K562 (cell line): ENCODE measurements at regions not wholly inside any gene's neighbourhood (a gene's known extent, or its start where the extent isn't known, plus 50 kb on each side); places are given as distances from the start of the nearest gene placed in this dataset.

ENCODE experiments used
- ATAC-seq: fragments of 200-7000 bp; cut with Tn5 transposase; 3 replicates; pipeline ENCODE4 v1.9.1; 2020; ENCODE audit warnings: moderate library complexity
- BruUV-seq: library from RNA; stranded (reverse); fragments of 400-500 nt; replicated peaks from 2 replicates; lab custom pipeline; 2021; lab: Mats Ljungman, UMichigan
- CTCF ChIA-PET: fragments of 300-600 bp; formaldehyde crosslinking; extraction: SDS; loops from one replicate; lab custom pipeline; 2021; ENCODE audit warnings: low intra/inter-chr PET ratio; lab: Yijun Ruan, JAX
- POLR2A ChIA-PET: fragments of 300-600, 350-650 bp; sonication (Branson Sonifier 250); formaldehyde crosslinking; extraction: SDS; loops from one replicate; lab custom pipeline; 2021; ENCODE audit warnings: antibody characterized with exemption, inconsistent platforms; lab: Yijun Ruan, JAX
- DNase-seq, 4 experiments: peaks; one replicate each; pipeline versions ENCODE4 v3.0.0 to v3.0.0-alpha.2; 2011 to 2018; ENCODE audit warnings: low spot score in 3 of 4, mixed read lengths in 3 of 4; ENCODE audit errors: extremely low read depth in 1 of 4
- FAIRE-seq: peaks from 2 replicates; lab custom pipeline; 2011; peaks lifted over from hg19 to GRCh38; lab: Jason Lieb, UNC
- H2AFZ ChIP-seq: 2 replicates; pipeline ENCODE4 v1.6.0; 2011; ENCODE audit warnings: low read depth, low read length, control low read depth, inconsistent platforms
- H3K27ac ChIP-seq: fragments of 200-600 bp; 3 replicates; pipeline ENCODE4 v1.8.0; 2011; ENCODE audit warnings: low read depth, mild to moderate bottlenecking, control low read depth, inconsistent platforms, low read length, moderate library complexity, mixed read lengths; ENCODE audit errors: extremely low read depth
- H3K27me3 ChIP-seq, 2 experiments: fragments of 300-600 bp in 1 of 2; 2 replicates in 1 of 2; 3 replicates in 1 of 2; pipeline versions ENCODE4 v1.6.0 to v1.8.0; 2011; ENCODE audit warnings: inconsistent platforms in 2 of 2, low read length in 2 of 2, mild to moderate bottlenecking in 1 of 2, mixed read lengths in 1 of 2, moderate library complexity in 1 of 2; ENCODE audit not compliant: control insufficient read depth in 2 of 2, insufficient read depth in 2 of 2
- H3K36me3 ChIP-seq: fragments of 300-600 bp; 3 replicates; pipeline ENCODE4 v1.8.0; 2011; ENCODE audit warnings: mild to moderate bottlenecking, low read length, inconsistent platforms; ENCODE audit not compliant: control insufficient read depth, insufficient read depth
- H3K4me1 ChIP-seq, 2 experiments: fragments of 200-600 bp in 1 of 2; replicated peaks in 1 of 2; 2 replicates in 1 of 2; 3 replicates in 1 of 2; pipeline versions ENCODE4 v1.5.1 to v1.8.0; 2011; ENCODE audit warnings: inconsistent platforms in 2 of 2, low read length in 2 of 2, mild to moderate bottlenecking in 1 of 2, mixed read lengths in 1 of 2, moderate library complexity in 1 of 2; ENCODE audit not compliant: control insufficient read depth in 2 of 2, insufficient read depth in 2 of 2
- H3K4me2 ChIP-seq: 2 replicates; pipeline ENCODE4 v1.6.1; 2011; ENCODE audit warnings: low read length, control low read depth, inconsistent platforms, mixed read lengths; ENCODE audit not compliant: insufficient read depth
- H3K4me3 ChIP-seq: fragments of 200-600 bp; sonication (generic), shearing (Covaris generic); 2 replicates; pipeline ENCODE4 v1.5.1; 2016; ENCODE audit warnings: control low read depth, inconsistent platforms
- H3K79me2 ChIP-seq: fragments of 200-600 bp; 3 replicates; pipeline ENCODE4 v1.8.0; 2011; ENCODE audit warnings: low read length, inconsistent platforms; ENCODE audit not compliant: control insufficient read depth, insufficient read depth
- H3K9ac ChIP-seq, 2 experiments: 2 replicates each; pipeline versions ENCODE4 v1.6.0 to v1.6.1; 2011; ENCODE audit warnings: low read depth in 2 of 2, low read length in 2 of 2, control low read depth in 1 of 2, inconsistent platforms in 1 of 2, mild to moderate bottlenecking in 1 of 2, mixed read lengths in 1 of 2; ENCODE audit not compliant: insufficient read depth in 1 of 2
- H3K9me1 ChIP-seq: one replicate; pipeline ENCODE4 v1.6.0; 2011; ENCODE audit warnings: inconsistent platforms, mild to moderate bottlenecking, low read length, moderate library complexity; ENCODE audit not compliant: control insufficient read depth, insufficient read depth
- H3K9me3 ChIP-seq: replicated peaks from 2 replicates; pipeline ENCODE4 v1.5.1; 2011; ENCODE audit warnings: low read depth, low read length, inconsistent platforms; ENCODE audit not compliant: control insufficient read depth, insufficient read depth
- H4K20me1 ChIP-seq: replicated peaks from 2 replicates; pipeline ENCODE4 v1.6.1; 2011; ENCODE audit warnings: low read length, inconsistent platforms, mixed read lengths; ENCODE audit not compliant: control insufficient read depth, insufficient read depth
- C11orf30 ChIP-seq: fragments of 450-650 bp; IDR thresholded peaks from 2 replicates; pipeline ENCODE4 v1.6.1; 2016; ENCODE audit warnings: low read depth, mild to moderate bottlenecking
- CBX2 ChIP-seq: fragments of 200-600 bp; sonication (generic); IDR thresholded peaks from one replicate; pipeline ENCODE4 v1.6.1; 2012; ENCODE audit warnings: mild to moderate bottlenecking, low read length, inconsistent platforms; ENCODE audit not compliant: insufficient read depth, poor library complexity, severe bottlenecking
- ESRRB ChIP-seq: fragments of 250-450 bp; sonication (Bioruptor Pico); IDR thresholded peaks from 2 replicates; pipeline ENCODE4 v1.5.0; 2020; ENCODE audit warnings: mild to moderate bottlenecking, moderate library complexity, borderline replicate concordance
- ILK ChIP-seq: fragments of 450-650 bp; IDR thresholded peaks from 2 replicates; pipeline ENCODE4 v1.6.1; 2016; ENCODE audit warnings: missing genetic modification characterization, low read depth, mild to moderate bottlenecking, missing compliant biosample characterization, moderate library complexity, borderline replicate concordance
- NR2F6 ChIP-seq: fragments of 450-650 bp; formaldehyde crosslinking; IDR thresholded peaks from 2 replicates; pipeline ENCODE4 v1.4.0; 2020; ENCODE audit warnings: mild to moderate bottlenecking
- WGBS: fragments of 100-300 bp; shearing (Covaris generic); methylation state at CpG from one replicate; pipeline ENCODE4 v1.1.6; 2016; ENCODE audit warnings: low coverage, mixed read lengths; ENCODE audit not compliant: insufficient coverage; ENCODE audit errors: missing lambda C conversion rate; 5-methylcytosine and 5-hydroxymethylcytosine counted together
- in situ Hi-C: fragments of 300-500 bp; cut with MboI; formaldehyde crosslinking; loops from 4 replicates; pipeline ENCODE4 v1.15.0; 2018; ENCODE audit warnings: inconsistent platforms, mixed read lengths
- intact Hi-C: fragments of 100-400 bp; cut with micrococcal nuclease; formaldehyde crosslinking; loops from 2 replicates; pipeline ENCODE4 v1.14.2; 2022
- TF ChIP-seq, protein P1 (sequence below): fragments of 450-650 bp; IDR thresholded peaks from 2 replicates; pipeline ENCODE4 v1.6.1; 2017; ENCODE audit warnings: antibody characterized with exemption

GRCh38 chr4:62448911-62449310, 1248.8 kb downstream of the ADGRL3 start:
- no peaks in the 10 kb centered on the region for H3K4me1 ChIP-seq
- H3K79me2 ChIP-seq, result no peaks in the 10 kb centered on the region
- no peak overlapping the region for H3K27ac ChIP-seq
- H3K9me1 ChIP-seq, result no peaks in the 10 kb centered on the region
- DNase-seq, result no peak
- H3K27me3 ChIP-seq, result no peaks in the 10 kb centered on the region
- WGBS, result 0% methylated on average over 2 of the region's 2 CpGs
- in situ Hi-C loops, result no loop called here
- H3K9me3 ChIP-seq, result no peaks in the 10 kb centered on the region
- CTCF ChIA-PET, result no interaction called here
- intact Hi-C loops, result no loop called here
- no TSS peak for BruUV-seq
- H3K4me2 ChIP-seq, result no peak overlapping the region
- no peak overlapping the region for H3K4me3 ChIP-seq
- H4K20me1 ChIP-seq, result no peaks in the 10 kb centered on the region
- no peak for FAIRE-seq
- POLR2A ChIA-PET, result no interaction called here
- ATAC-seq, result no peak
- H2AFZ ChIP-seq, result no peak overlapping the region
- H3K36me3 ChIP-seq, result no peaks in the 10 kb centered on the region
- no peak overlapping the region for H3K9ac ChIP-seq
- TF ChIP-seq ESRRB (CRISPR knock-in tag) (no peak), NR2F6 (no peak), CBX2 (no peak), C11orf30 (no peak), ILK (no peak)
- TF ChIP-seq, protein P1, sequence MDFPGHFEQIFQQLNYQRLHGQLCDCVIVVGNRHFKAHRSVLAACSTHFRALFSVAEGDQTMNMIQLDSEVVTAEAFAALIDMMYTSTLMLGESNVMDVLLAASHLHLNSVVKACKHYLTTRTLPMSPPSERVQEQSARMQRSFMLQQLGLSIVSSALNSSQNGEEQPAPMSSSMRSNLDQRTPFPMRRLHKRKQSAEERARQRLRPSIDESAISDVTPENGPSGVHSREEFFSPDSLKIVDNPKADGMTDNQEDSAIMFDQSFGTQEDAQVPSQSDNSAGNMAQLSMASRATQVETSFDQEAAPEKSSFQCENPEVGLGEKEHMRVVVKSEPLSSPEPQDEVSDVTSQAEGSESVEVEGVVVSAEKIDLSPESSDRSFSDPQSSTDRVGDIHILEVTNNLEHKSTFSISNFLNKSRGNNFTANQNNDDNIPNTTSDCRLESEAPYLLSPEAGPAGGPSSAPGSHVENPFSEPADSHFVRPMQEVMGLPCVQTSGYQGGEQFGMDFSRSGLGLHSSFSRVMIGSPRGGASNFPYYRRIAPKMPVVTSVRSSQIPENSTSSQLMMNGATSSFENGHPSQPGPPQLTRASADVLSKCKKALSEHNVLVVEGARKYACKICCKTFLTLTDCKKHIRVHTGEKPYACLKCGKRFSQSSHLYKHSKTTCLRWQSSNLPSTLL, result no peak
